MM.1S (cell line): ENCODE measurements at regions not wholly inside any gene's neighbourhood (a gene's known extent, or its start where the extent isn't known, plus 50 kb on each side); places are given as distances from the start of the nearest gene placed in this dataset.

Source experiments
- DNase-seq: peaks from one replicate; pipeline ENCODE4 v3.0.0-alpha.2; 2015
- H2AFZ ChIP-seq: fragments of 300-600 bp; sonication (generic); 2 replicates; pipeline ENCODE4 v1.6.0; 2016; ENCODE audit warnings: antibody characterized with exemption, low read length
- H3F3A ChIP-seq: fragments of 300-600 bp; sonication (generic); 2 replicates; pipeline ENCODE4 v1.6.1; 2016; ENCODE audit warnings: mild to moderate bottlenecking, antibody characterized with exemption, low read length, moderate library complexity, mixed read lengths; ENCODE audit not compliant: insufficient read depth
- H3K27ac ChIP-seq: fragments of 300-600 bp; sonication (generic); 2 replicates; pipeline ENCODE4 v1.5.1; 2016; ENCODE audit warnings: mild to moderate bottlenecking, low read length
- H3K27me3 ChIP-seq: fragments of 300-600 bp; sonication (generic); replicated peaks from 2 replicates; pipeline ENCODE4 v1.6.0; 2016; ENCODE audit warnings: low read length; ENCODE audit not compliant: insufficient read depth
- H3K36me3 ChIP-seq: fragments of 300-600 bp; sonication (generic); replicated peaks from 2 replicates; pipeline ENCODE4 v1.6.1; 2016; ENCODE audit warnings: mild to moderate bottlenecking, low read length, mixed read lengths; ENCODE audit not compliant: insufficient read depth
- H3K4me1 ChIP-seq: fragments of 300-600 bp; sonication (generic); 2 replicates; pipeline ENCODE4 v1.6.1; 2016; ENCODE audit warnings: low read length, mixed read lengths
- H3K4me2 ChIP-seq: fragments of 300-600 bp; sonication (generic); 2 replicates; pipeline ENCODE4 v1.6.0; 2016; ENCODE audit warnings: low read depth, low read length
- H3K4me3 ChIP-seq: fragments of 300-600 bp; sonication (generic); 2 replicates; pipeline ENCODE4 v1.5.1; 2016; ENCODE audit warnings: low read length, mixed read lengths
- H3K79me2 ChIP-seq: fragments of 300-600 bp; sonication (generic); 2 replicates; pipeline ENCODE4 v1.6.1; 2016; ENCODE audit warnings: mixed run types, low read length, mixed read lengths
- H3K9ac ChIP-seq: fragments of 300-600 bp; sonication (generic); 2 replicates; pipeline ENCODE4 v1.6.1; 2016; ENCODE audit warnings: low read length, mixed read lengths
- H3K9me2 ChIP-seq: fragments of 300-600 bp; sonication (generic); replicated peaks from 2 replicates; pipeline ENCODE4 v1.6.1; 2016; ENCODE audit warnings: mild to moderate bottlenecking, low read length, mixed read lengths; ENCODE audit not compliant: insufficient read depth
- H3K9me3 ChIP-seq: fragments of 300-600 bp; sonication (generic); replicated peaks from 2 replicates; pipeline ENCODE4 v1.6.1; 2016; ENCODE audit warnings: mild to moderate bottlenecking, low read length, mixed read lengths; ENCODE audit not compliant: insufficient read depth
- H4K20me1 ChIP-seq: fragments of 300-600 bp; sonication (generic); 2 replicates; pipeline ENCODE4 v1.6.1; 2016; ENCODE audit warnings: mild to moderate bottlenecking, low read length, moderate library complexity, mixed read lengths; ENCODE audit not compliant: insufficient read depth
- CTCF ChIP-seq: fragments of 300-600 bp; sonication (generic); IDR thresholded peaks from 2 replicates; pipeline ENCODE4 v1.5.1; 2016; ENCODE audit warnings: antibody characterized with exemption, low read length, mixed read lengths
- EZH2 ChIP-seq: fragments of 300-600 bp; sonication (generic); optimal IDR thresholded peaks from 2 replicates; pipeline ENCODE3; 2017; ENCODE audit warnings: low read depth, mild to moderate bottlenecking, antibody characterized with exemption, low read length, mixed read lengths
- EZH2phosphoT487 ChIP-seq: fragments of 300-600 bp; sonication (generic); IDR thresholded peaks from 2 replicates; pipeline ENCODE4 v1.6.1; 2018; ENCODE audit warnings: antibody characterized with exemption, low read length

- no peak overlapping the region for H2AFZ ChIP-seq
- no peaks in the 10 kb centered on the region for H3K79me2 ChIP-seq
- TF ChIP-seq EZH2phosphoT487, result no peak
- TF ChIP-seq CTCF, result peak; percentile 73
- no peaks in the 10 kb centered on the region for H3K9me2 ChIP-seq
- H3K4me1 ChIP-seq, result peaks cover 10% of the 10 kb centered on the region
- no peak overlapping the region for H3K4me2 ChIP-seq
- H4K20me1 ChIP-seq, result no peaks in the 10 kb centered on the region
- H3K4me3 ChIP-seq, result no peak overlapping the region
- no peak overlapping the region for H3K27ac ChIP-seq
- H3K9me3 ChIP-seq, result no peaks in the 10 kb centered on the region
- no peaks in the 10 kb centered on the region for H3K36me3 ChIP-seq
- no peak overlapping the region for H3K9ac ChIP-seq
- H3K27me3 ChIP-seq, result no peaks in the 10 kb centered on the region
- peaks cover 8% of the 10 kb centered on the region for H3F3A ChIP-seq
- peak; percentile 54 for DNase-seq
These were observed 80.2 kb upstream of the GREM2 start for GRCh38 chr1:240691909-240692705.

- H3K36me3 ChIP-seq, result no peaks in the 10 kb centered on the region
- H3K4me2 ChIP-seq, result no peak overlapping the region
These were observed 79.5 kb upstream of the GREM2 start for GRCh38 chr1:240691501-240691900.

GRCh38 chr1:240687820-240688219, 75.9 kb upstream of the GREM2 start:
- Histone ChIP-seq H3F3A (peaks cover 8% of the 10 kb centered on the region), H4K20me1 (no peaks in the 10 kb centered on the region), H3K36me3 (no peaks in the 10 kb centered on the region), H3K9me2 (no peaks in the 10 kb centered on the region), H3K79me2 (no peaks in the 10 kb centered on the region), H3K4me1 (peaks cover 14% of the 10 kb centered on the region), H3K27ac (peak overlapping the region; percentile 69), H3K9ac (0 out of 2 replicates have a peak overlapping the region, but pooled peaks have one; percentile 3), H3K27me3 (no peaks in the 10 kb centered on the region), H3K4me3 (no peak overlapping the region), H3K4me2 (peak overlapping the region; percentile 43; the same call in 1 of the 2 replicates), H2AFZ (peak overlapping the region; percentile 18), H3K9me3 (no peaks in the 10 kb centered on the region)
- TF ChIP-seq EZH2phosphoT487, result no peak
- TF ChIP-seq CTCF, result no peak
- no peak for TF ChIP-seq EZH2
- DNase-seq, result peak; percentile 92

More at GRCh38 chr1:240691501-240691900, 79.5 kb upstream of the GREM2 start:
- no peaks in the 10 kb centered on the region for H3K9me2 ChIP-seq
- H3K27ac ChIP-seq, result no peak overlapping the region
- no peaks in the 10 kb centered on the region for H3K79me2 ChIP-seq
- no peaks in the 10 kb centered on the region for H3K9me3 ChIP-seq
- no peak overlapping the region for H2AFZ ChIP-seq
- H3K4me1 ChIP-seq, result peaks cover 14% of the 10 kb centered on the region
- no peak overlapping the region for H3K9ac ChIP-seq
- no peak overlapping the region for H3K4me3 ChIP-seq
- no peaks in the 10 kb centered on the region for H3K27me3 ChIP-seq
- TF ChIP-seq EZH2, result no peak
- no peak for TF ChIP-seq EZH2phosphoT487
- TF ChIP-seq CTCF, result no peak
- H4K20me1 ChIP-seq, result no peaks in the 10 kb centered on the region
- no peak for DNase-seq
- peaks cover 8% of the 10 kb centered on the region for H3F3A ChIP-seq
